HG02973 (cell line): ENCODE measurements at regions not wholly inside any gene's neighbourhood (a gene's known extent, or its start where the extent isn't known, plus 50 kb on each side); places are given as distances from the start of the nearest gene placed in this dataset.
A peak's percentile ranks its signal among the peaks of the same experiment; 100 is the strongest.
"Not testable (repeated sequence)": the region's sequence is repeated elsewhere in the genome, so short reads cannot be mapped to it uniquely, and the experiment has no call there.

ENCODE experiments used
- ATAC-seq: cut with Tn5 transposase; IDR thresholded peaks from one replicate; pipeline ENCODE4 v1.9.1; 2021; ENCODE audit warnings: moderate library complexity; ENCODE audit not compliant: unreplicated experiment

DNA sequence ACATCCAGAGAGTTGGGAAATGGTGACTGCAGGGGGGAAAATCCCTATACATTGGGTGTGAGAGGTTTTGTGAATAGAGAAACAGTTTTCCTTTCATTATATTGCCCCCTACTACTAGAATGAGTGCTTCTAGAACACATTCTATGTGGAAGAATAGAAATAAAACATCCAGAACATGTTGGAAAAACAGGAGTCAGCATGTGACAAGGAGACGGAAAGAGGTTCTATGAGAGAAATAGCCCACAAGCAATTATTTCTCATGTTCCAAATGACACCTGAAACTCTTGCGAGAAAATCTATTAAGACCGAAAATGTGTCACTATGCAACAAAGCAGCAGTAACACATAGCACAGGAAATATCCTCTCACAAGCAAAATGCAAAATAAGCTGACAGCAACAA lies 202.7 kb upstream of the SPOPL start:
- peak; percentile 44 for ATAC-seq

DNA sequence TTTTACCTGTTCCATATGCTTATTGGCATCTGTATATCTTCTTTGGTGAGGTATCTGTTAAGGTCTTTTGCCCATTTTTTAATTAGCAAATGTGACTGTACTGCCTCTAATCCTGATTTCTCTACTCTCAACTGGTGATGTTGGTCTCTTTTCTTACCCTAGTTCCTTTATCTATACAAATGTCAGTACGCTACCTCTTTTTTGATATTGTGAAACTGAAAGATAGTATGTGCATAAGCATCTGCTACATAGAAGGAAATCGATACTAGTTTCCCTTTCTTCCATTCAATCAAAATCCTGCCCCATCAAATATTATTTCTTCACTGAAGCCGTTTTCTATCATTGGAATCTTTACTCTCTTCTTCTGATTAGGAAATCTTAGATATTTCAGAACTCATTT lies 194.9 kb upstream of the SPOPL start:
- ATAC-seq = no peak

DNA sequence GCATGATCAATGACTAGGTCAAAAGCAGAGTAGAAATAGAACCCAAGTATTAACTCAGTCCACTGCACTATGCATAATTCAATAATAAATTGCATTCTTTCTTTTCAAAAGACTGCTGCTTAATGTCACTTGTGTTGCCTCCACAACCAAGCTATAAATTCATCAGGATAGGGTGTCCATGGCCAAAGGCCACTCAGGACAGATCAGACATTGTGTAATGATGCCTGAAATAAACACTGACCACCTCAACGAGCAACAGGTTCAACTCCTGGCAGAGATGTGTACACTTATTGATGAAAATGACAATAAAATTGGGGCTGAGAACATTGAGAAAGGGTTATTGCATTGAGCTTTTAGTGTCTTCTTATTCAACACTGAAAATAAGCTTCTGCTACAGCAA lies 194.5 kb upstream of the SPOPL start:
- no peak for ATAC-seq

DNA sequence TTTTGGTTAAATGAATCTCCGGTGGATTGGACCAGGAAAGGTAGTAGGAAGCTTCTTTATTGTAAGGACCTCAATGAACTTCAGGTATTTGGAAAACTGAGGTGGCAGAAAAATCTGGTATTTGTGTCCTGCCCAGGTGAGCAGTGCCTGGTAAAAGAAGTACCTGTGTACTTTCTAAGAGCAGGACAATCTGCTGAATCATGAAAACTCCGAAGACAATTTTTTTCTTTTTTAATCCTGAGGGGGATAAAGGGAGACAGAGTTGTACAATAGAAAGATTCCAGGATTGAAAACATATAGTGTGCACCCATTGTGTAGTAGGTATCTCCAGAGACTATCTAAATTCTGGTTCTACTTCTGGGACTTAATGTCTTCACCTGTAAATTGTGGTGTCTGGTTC lies 191.8 kb upstream of the SPOPL start:
- no peak for ATAC-seq

DNA sequence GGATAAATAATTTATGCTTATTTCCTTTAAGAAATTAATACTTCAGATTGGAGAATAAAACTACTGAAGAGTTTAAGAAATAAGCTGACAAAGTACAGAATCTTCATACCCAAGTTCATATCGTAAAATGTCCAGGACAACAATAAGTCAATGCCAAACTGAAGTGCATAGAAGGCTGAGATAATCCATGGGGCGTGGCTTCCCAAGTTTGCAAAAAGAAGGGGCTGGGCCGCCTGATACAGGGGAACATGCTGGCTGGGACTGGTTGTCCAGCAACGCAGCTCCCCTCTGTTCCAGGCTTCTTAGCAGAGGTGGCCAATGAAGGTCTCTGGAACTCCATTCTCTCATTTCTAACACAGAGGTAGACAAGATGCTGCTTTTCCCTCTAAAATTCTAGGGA lies 189.5 kb upstream of the SPOPL start:
- no peak for ATAC-seq

DNA sequence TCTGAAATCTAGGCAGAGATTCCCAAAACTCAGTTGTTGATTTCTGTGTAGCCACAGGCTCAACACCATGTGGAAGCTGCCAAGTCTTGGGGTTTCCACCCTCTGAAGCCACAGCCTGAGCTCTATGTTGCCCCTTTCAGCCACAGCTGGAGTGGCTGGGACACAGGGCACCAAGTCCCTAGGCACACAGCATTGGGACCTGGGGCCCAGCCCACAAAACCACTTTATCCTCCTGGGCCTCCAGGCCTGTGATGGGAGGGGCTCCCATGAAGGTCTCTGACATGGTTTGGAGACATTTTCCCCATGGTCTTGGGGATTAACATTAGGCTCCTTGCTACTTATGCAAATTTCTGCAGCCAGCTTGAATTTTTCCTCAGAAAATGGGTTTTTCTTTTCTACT lies 186.0 kb upstream of the SPOPL start:
- not testable (repeated sequence) for ATAC-seq

DNA sequence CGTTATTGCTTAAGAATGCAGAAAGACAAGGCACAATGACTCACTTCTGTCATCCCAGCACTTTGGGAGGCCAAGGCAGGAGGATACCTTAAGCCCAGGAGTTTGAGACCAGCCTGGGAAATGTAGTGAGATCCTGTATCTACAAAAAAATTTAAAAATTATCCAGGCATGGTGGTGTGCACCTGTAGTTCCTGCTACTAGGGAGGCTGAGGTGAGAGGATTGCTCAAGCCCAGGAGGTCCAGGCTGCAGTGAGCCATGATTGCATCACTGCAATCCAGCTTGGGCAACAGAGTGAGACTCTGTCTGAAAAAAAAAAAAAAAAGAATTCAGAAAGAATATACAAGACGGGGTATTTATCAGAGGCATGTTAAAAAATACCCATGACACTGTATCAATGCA lies 182.0 kb upstream of the SPOPL start:
- ATAC-seq = no peak

DNA sequence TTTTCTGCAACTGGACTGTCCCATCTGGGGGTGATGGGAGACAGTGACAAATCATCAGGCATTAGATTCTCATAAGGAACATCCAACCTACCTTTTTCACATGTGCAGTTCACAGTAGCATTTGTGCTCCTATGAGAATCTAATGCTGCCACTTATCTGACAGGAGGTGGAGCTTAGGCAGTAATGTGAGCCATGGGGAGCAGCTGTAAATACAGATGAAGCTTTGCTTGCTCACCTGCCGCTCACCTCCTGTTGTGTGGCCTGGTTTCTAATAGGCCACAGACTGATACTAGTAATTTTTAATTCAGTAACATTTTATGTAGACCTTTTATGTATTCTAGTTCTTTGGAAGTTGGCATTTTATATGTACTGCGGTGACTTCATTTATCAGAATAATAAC lies 180.1 kb upstream of the SPOPL start:
- ATAC-seq = no peak

DNA sequence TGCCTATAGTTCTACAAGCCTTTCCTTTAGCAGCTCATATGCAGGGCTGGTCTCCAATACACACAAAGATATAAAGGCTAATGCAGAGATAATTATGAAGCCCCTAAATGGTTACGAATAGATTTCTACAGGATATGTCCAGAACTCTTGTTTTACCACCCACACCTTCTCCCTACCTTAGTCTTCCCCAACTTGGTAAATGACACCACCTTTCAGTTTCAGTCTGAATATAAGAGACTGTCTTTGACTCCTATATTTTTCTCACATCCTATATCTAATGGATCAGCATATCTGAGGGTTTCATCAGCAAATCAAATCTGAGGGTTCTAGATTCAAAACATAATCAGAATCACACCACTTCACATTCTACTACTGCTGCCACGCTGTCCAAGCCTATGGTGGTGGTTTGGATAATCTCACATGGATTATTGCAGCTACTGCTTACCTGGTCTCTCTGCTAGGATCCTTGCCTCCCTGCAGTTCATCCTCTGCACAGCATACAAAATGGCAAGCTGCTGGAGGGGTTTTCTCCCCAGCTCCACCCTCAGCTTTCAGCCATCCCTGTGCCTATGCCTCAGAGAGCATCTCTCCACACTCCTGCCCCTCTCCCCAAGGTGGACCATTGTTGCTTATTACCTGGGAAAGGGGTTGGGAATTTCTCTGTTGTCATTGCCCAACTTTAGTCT lies 178.0 kb upstream of the SPOPL start:
- no peak for ATAC-seq

DNA sequence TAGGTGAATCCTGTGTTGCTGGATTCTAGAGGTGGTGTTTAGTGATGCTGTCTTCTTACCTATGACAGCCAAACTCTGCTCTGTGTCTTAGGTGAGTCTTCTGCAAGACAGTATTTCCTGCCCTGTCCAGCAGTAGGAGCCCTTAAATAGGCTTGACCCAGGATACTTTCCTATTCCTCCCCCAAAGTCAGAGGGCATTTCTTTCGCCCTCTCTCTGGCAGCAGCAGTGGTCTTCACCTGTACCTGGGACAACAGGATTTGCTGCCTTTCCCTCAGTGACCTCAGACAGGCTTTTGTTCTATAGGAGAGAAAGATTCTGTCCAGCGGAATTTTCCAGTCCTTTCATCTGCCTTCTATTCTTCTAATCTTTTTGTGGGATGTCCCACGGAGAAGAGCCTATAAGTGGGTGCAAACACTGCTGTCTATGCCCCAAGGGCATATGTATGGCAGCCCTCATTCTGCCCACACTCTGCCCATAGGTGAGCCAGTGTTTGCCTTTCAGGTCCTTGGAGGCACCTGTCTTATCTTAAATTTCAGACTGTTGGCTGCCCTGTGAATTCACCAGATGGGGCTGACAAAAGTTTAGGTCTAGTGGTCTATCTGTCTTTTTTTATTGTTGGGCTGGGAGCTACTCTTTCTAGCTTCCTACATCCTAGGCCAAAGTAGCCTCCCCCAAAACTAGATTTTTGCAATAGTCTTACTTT lies 177.3 kb upstream of the SPOPL start:
- no peak for ATAC-seq

DNA sequence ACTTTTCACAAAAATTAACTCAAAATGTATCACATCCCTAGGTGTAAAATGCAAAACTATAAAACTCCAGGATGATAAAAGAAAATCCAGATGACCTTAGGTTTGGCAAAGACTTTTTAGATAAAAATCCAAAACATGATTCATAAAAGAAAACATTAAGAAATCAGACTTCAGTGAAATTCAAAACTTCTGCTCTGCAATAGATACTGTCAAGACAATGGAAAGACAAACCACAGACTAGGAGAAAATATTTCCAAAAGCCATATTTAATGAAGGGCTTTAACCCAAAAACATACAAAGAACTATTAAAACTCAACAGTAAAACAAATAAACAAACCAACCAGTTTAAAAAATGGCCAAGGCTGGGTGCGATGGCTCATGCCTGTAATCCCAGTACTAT lies 173.6 kb upstream of the SPOPL start:
- ATAC-seq = no peak

DNA sequence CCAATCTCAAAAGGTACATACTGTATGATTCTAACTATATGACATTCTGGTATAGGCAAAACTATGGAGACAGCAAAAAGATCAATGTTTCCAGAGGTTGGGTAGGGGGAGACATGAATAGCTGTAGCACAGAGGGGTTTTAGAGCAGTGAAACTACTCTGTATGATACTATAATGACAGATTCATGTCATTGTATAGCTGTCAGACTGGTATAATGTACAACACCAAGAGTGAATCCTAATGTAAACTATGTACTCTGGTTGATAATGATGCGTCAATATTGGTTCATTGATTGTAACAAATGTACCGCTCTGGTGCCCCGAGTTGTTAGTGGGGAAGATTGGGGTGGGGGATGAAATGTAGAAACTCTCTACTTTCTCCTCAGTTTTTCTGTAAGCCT lies 172.4 kb upstream of the SPOPL start:
- ATAC-seq = no peak

DNA sequence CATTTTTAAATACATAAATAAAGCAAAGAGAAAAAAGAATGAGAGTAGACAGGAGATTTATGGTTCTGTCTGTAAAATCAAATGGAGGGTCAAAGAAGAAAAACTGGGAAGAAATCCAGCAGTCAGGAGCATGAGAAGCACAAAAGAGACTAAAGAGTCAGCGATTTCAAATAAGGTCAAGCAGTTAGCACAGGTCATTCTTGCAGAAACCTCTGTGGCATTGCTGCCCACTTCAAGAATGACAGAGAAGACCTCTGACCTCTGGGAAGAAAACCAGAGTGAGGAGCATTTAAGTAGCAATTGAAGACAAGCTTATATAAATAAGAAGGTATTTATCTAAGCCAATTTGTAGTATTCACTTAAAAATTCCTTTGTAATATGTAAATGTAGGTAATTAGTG lies 172.0 kb upstream of the SPOPL start:
- no peak for ATAC-seq

DNA sequence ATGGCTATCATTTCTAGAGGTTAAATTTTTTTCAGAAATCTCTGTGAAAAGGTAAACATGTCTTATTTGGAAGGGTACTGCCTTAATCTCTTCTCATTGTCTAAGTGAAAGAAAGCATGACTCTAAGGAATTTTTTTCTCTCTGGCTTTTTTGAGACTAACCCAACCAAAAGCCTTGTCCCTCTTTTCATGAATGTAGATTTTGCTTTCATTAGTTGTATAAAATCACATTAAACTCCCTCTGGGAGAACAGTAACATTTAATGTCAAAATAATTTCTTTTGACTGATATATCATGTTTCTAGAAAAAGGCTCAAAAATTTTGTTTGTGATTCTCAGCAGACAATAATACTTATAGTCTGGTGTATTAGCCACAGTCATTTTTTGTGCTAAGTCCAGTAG lies 168.4 kb upstream of the SPOPL start:
- ATAC-seq = no peak

DNA sequence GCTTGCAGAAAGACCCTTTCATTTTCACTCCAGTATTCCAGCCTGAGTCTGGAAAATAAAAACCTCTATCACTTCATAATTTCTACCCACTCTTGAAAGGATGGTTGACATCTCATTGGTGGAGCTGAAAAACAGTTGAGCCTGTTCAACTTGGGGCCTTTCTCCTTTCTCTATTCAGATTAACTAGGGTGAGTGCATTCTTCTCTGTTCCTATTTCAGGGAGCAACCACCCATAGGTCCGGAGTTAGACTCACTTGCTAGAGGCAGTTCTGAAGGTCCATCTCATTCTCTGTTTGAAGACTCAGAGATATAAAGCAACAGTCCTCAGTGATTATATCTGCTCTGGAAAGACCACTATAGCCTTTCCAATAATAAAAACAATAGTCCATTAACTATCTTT lies 167.9 kb upstream of the SPOPL start:
- ATAC-seq = no peak

DNA sequence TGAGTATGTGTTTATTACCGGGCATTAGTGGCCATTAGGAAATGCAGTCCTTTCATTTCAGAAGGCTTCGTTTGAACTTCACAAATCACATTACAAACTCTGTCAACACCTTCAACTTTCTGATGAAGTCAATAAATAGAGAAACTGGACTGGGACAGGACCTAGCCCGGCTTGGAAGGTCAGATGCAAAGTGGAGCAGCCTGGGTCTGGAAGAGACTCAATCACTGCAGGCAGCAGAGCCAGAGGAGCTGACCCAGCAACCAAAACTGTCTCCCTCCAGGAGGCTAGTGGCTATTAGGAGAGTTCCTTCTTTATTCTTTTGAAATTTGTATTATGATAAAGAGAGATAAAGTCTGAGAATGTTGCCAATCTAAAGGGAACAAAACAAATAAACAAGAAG lies 167.2 kb upstream of the SPOPL start:
- no peak for ATAC-seq

DNA sequence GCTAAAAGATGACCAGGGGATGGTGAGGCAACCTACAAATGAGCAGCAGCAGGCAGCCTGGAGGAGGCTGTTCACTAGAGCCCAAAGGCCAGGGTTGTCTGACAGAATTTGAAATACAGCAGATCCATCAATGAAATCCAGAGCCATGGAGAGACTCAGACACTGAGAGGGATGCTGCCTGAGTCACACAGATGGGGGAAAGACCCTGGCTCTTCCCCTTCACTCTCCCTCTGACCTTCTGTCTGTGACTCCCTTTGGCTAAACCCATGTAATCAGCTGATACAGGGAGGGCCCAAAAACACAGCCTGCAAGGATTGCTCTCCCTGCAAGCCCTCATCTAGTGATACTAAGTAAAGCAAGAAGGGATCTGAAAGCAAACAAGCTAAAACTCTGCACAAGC lies 166.5 kb upstream of the SPOPL start:
- ATAC-seq = no peak

DNA sequence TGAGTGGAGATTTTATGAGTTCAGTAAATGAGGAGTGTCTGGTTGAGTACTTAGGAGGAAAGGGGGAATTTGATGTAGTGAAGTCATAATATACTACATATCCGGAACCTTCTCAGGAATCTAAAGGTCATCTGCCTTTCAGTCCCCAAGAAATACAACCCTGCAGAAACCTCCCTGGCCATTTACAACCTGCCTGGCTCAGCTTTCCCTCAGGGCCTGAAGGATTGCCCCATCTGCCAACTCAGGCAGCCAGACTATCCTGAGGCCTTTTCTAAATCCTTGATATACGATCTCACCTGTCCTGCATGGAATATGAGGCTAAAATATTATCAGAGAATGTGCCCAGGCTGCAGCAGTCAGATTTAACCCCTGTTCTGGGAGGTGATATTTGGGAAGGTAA lies 165.4 kb upstream of the SPOPL start:
- no peak for ATAC-seq

DNA sequence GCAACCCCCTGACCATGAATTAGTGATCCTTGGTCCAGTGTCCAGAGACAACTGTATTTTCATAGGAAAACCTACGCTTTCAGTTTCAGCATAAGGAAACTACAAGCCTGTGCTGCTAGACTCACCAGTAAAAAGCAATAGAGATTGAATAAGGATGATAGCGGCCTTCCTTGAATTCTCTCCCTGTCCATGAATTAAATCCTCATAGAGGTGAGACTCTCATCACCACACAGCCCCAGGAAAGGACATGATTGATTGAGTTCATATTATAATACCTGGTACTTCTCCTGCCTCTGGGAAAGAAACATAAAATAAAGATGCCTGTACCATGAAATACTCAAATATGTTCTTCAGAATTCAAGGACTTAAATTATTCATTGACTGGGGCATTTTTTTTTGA lies 146.3 kb upstream of the SPOPL start:
- ATAC-seq = no peak

DNA sequence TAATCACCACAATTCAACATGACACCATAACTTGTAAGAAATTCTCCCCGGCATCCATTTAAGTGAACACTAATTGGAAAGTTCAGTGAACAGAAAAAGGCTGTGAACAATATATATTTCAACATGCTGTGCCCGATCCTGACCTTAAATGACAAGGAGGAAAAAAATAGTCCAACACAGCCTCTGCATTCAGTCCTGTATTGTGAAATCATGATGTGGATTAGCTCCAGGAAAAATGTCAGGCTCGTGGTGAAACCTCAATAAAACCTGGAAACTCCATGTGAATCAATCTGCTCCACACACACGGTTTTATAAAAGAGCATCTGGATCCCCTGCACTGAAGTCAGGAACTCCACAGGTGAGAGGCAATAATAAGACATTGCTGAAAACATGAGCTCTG lies 145.4 kb upstream of the SPOPL start:
- no peak for ATAC-seq

DNA sequence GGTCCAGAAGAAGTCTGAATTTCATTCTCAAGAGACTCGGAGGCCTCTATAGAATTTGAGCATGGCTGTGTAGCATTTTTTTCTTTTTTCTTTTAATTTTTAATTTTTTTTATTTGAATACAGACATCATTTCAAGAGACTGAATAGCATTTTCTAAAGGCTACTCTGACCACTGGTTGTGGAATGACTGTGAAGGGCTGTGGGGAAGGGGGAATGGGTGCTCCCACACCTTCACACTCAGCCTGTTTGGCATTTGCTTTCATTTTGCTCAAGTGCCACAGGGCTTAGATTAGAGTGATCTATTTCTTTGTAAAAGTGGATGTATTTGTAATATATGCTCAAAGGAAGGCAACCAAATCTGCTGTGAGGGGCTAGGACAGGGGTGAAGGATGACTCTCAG lies 142.0 kb upstream of the SPOPL start:
- ATAC-seq = no peak

DNA sequence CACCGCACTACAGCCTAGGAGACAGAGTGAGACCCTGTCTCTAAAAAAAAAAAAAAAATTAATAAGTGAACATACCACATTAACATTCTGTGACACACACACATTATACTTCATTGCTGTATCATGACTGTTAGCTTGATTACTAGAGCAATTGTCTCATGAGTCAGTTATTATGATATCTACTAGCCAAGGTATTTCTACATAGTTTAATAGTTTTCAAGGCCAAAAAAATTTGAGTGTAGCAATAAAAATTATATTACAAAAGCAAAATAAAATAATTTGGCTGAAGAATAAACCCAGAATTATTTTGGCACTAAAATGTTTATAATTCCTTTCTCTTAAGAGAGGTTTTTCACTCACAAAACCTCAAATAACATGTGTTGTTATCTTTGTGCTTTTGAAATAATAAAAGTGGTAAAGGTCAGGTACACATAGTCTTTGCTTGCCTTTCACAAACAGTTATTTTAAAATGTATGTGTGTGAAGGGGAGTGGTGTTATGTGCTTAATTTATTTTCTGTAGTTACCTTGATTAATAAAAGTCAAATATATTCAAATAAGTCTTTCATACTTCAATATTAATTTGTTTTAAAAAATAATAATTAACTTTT lies 136.9 kb upstream of the SPOPL start:
- no peak for ATAC-seq

DNA sequence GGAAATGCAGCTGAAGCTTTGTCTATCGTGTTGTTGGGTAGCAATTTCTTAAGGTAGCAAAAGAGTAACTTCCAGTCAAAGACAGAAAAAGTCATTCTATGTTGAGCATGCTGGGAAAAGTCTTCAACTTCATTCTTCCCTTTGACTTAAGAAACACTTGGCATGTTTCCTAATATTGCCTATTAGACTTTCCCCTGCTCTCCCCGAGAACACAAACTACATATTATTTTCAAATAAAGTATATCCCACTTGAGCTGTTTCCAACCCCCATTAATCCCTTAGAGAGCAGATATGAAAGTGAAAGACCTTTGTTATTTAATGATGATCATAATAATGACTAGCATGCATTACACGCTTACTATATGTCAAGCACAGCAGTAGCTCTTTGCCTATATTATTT lies 136.0 kb upstream of the SPOPL start:
- no peak for ATAC-seq
